ENCODE measurements at regions not wholly inside any gene's neighbourhood (a gene's known extent, or its start where the extent isn't known, plus 50 kb on each side); places are given as distances from the start of the nearest gene placed in this dataset.

GRCh38 chr4:32589853-32590252 lies 1869.7 kb downstream of the PCDH7 start:
- no peak for TF ChIP-seq CTCF (IDR thresholded peaks at IDR 0.05; ENCODE audit: unreplicated experiment)
- Mint-ChIP-seq H3K4me3 (ENCODE audit: unreplicated experiment) (no peak overlapping the region), H3K27me3 (ENCODE audit: unreplicated experiment) (no peaks in the 10 kb centered on the region), H3K36me3 (ENCODE audit: low read depth, unreplicated experiment) (no peaks in the 10 kb centered on the region), H3K4me1 (ENCODE audit: unreplicated experiment) (no peaks in the 10 kb centered on the region), H3K9me3 (ENCODE audit: unreplicated experiment) (no peaks in the 10 kb centered on the region), H3K27ac (ENCODE audit: unreplicated experiment) (no peak overlapping the region)
- DNase-seq (ENCODE audit: low spot score): no peak

GRCh38 chr4:32597354-32597753 lies 1877.2 kb downstream of the PCDH7 start:
- TF ChIP-seq CTCF (IDR thresholded peaks at IDR 0.05; ENCODE audit: unreplicated experiment): no peak

GRCh38 chr4:32601848-32602247 lies 1881.7 kb downstream of the PCDH7 start:
- no peak for DNase-seq (ENCODE audit: low spot score)
- no peaks in the 10 kb centered on the region for H3K36me3 Mint-ChIP-seq (ENCODE audit: low read depth, unreplicated experiment)
- H3K4me3 Mint-ChIP-seq (ENCODE audit: unreplicated experiment): no peak overlapping the region
- H3K4me1 Mint-ChIP-seq (ENCODE audit: unreplicated experiment): no peaks in the 10 kb centered on the region
- TF ChIP-seq CTCF (IDR thresholded peaks at IDR 0.05; ENCODE audit: unreplicated experiment): no peak
- peaks cover 4% of the 10 kb centered on the region for H3K9me3 Mint-ChIP-seq (ENCODE audit: unreplicated experiment)
- no peak overlapping the region for H3K27ac Mint-ChIP-seq (ENCODE audit: unreplicated experiment)
- H3K27me3 Mint-ChIP-seq (ENCODE audit: unreplicated experiment): no peaks in the 10 kb centered on the region

More at GRCh38 chr4:32597354-32597753, 1877.2 kb downstream of the PCDH7 start:
- no peak for DNase-seq (ENCODE audit: low spot score)
- Mint-ChIP-seq H3K36me3 (ENCODE audit: low read depth, unreplicated experiment) (no peaks in the 10 kb centered on the region), H3K27ac (ENCODE audit: unreplicated experiment) (no peak overlapping the region), H3K27me3 (ENCODE audit: unreplicated experiment) (no peaks in the 10 kb centered on the region), H3K4me1 (ENCODE audit: unreplicated experiment) (no peaks in the 10 kb centered on the region), H3K4me3 (ENCODE audit: unreplicated experiment) (no peak overlapping the region), H3K9me3 (ENCODE audit: unreplicated experiment) (no peaks in the 10 kb centered on the region)

GRCh38 chr4:32607978-32608377 lies 1887.8 kb downstream of the PCDH7 start:
- no peaks in the 10 kb centered on the region for H3K4me1 Mint-ChIP-seq (ENCODE audit: unreplicated experiment)
- no peak overlapping the region for H3K4me3 Mint-ChIP-seq (ENCODE audit: unreplicated experiment)
- no peak overlapping the region for H3K27ac Mint-ChIP-seq (ENCODE audit: unreplicated experiment)
- no peak for TF ChIP-seq CTCF (IDR thresholded peaks at IDR 0.05; ENCODE audit: unreplicated experiment)
- no peaks in the 10 kb centered on the region for H3K27me3 Mint-ChIP-seq (ENCODE audit: unreplicated experiment)
- H3K36me3 Mint-ChIP-seq (ENCODE audit: low read depth, unreplicated experiment): no peaks in the 10 kb centered on the region
- no peak for DNase-seq (ENCODE audit: low spot score)
- H3K9me3 Mint-ChIP-seq (ENCODE audit: unreplicated experiment): peaks cover 4% of the 10 kb centered on the region

- Mint-ChIP-seq H3K27me3 (ENCODE audit: unreplicated experiment) (no peaks in the 10 kb centered on the region), H3K27ac (ENCODE audit: unreplicated experiment) (no peak overlapping the region), H3K9me3 (ENCODE audit: unreplicated experiment) (no peaks in the 10 kb centered on the region), H3K4me3 (ENCODE audit: unreplicated experiment) (no peak overlapping the region), H3K36me3 (ENCODE audit: low read depth, unreplicated experiment) (no peaks in the 10 kb centered on the region), H3K4me1 (ENCODE audit: unreplicated experiment) (no peaks in the 10 kb centered on the region)
- no peak for DNase-seq (ENCODE audit: low spot score)
- TF ChIP-seq CTCF (IDR thresholded peaks at IDR 0.05; ENCODE audit: unreplicated experiment): no peak
Observed at GRCh38 chr4:32624943-32625603, 1904.9 kb downstream of the PCDH7 start.

Data from endothelial cell (in vitro differentiated cells).